ENCODE measurements at regions not wholly inside any gene's neighbourhood (a gene's known extent, or its start where the extent isn't known, plus 50 kb on each side); places are given as distances from the start of the nearest gene placed in this dataset.

DNA sequence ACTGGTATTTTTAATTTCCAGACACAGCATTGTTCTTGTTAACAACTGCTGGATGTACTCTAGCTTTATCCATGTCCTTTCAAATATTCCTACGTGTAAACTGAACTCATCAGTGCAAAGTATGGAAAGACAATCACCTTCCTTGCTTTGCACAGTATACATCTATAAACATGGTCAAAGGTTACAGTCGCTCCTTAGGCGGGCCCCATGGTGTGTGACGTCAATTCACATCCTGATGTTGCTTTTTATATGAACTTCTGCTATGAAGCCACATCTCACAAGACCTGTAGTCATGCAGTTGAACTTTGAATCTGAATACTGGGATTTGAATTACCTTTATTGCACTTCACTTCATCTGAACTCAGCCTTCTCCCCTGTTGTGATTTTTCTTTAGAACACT lies 447.6 kb upstream of the PSMD7 start:
- Histone ChIP-seq H3K9me3 (no peaks in the 10 kb centered on the region), H3F3A (replicated peaks; ENCODE audit: insufficient read depth) (no peaks in the 10 kb centered on the region), H3K4me1 (ENCODE audit: control insufficient read depth in 1 of 2, insufficient read depth in 2 of 2, low read depth in 1 of 2, low read length in 1 of 2) (no peaks in the 10 kb centered on the region), H2AFZ (ENCODE audit: low read depth) (no peak overlapping the region), H3K4me3 (ENCODE audit: low read depth in 2 of 2, low read length in 1 of 2) (no peak overlapping the region), H4K20me1 (ENCODE audit: insufficient read depth) (no peaks in the 10 kb centered on the region), H3K9ac (no peak overlapping the region), H3K9me2 (no peaks in the 10 kb centered on the region), H3K27ac (ENCODE audit: low read depth in 2 of 2, low read length in 1 of 2) (no peak overlapping the region), H3K27me3 (ENCODE audit: insufficient read depth) (no peaks in the 10 kb centered on the region), H3K79me2 (ENCODE audit: insufficient read depth) (no peaks in the 10 kb centered on the region), H3K36me3 (replicated peaks in 1 of 2; ENCODE audit: control insufficient read depth in 1 of 2, insufficient read depth in 2 of 2, low read length in 1 of 2) (no peaks in the 10 kb centered on the region), H3K4me2 (no peak overlapping the region)
- CTCF ChIA-PET, result interaction anchor here (1.0 kb wide), 1 partner anchor 107 kb away, joined by 3 read pairs; no protein-coding TSS in a partner anchor
- POLR2A ChIA-PET, result no interaction called here
- WGBS (ENCODE audit: low lambda C conversion rate), result 31% methylated on average over 4 of the region's 4 CpGs
- no peak for DNase-seq
- TF ChIP-seq YY1 (IDR thresholded peaks at IDR 0.05; ENCODE audit: low read depth) (no peak), SIN3A (IDR thresholded peaks at IDR 0.05; ENCODE audit: borderline replicate concordance, low read depth, low read length) (no peak), SMC3 (IDR thresholded peaks at IDR 0.05; ENCODE audit: low read depth, low read length) (no peak), JUND (IDR thresholded peaks at IDR 0.05) (no peak), FOXM1 (IDR thresholded peaks at IDR 0.05; ENCODE audit: low read depth) (no peak), RCOR1 (IDR thresholded peaks at IDR 0.05; ENCODE audit: low read length) (no peak), CHD2 (IDR thresholded peaks at IDR 0.05; ENCODE audit: low read length, partially characterized antibody) (no peak), RFX5 (IDR thresholded peaks at IDR 0.05; ENCODE audit: low read length) (no peak), RAD21 (IDR thresholded peaks at IDR 0.05; ENCODE audit: low read length) (no peak), POLR2AphosphoS5 (IDR thresholded peaks at IDR 0.05; ENCODE audit: low read depth, low read length) (no peak), GABPA (IDR thresholded peaks at IDR 0.05; ENCODE audit: low read depth) (no peak)
- TF ChIP-seq, protein P1, sequence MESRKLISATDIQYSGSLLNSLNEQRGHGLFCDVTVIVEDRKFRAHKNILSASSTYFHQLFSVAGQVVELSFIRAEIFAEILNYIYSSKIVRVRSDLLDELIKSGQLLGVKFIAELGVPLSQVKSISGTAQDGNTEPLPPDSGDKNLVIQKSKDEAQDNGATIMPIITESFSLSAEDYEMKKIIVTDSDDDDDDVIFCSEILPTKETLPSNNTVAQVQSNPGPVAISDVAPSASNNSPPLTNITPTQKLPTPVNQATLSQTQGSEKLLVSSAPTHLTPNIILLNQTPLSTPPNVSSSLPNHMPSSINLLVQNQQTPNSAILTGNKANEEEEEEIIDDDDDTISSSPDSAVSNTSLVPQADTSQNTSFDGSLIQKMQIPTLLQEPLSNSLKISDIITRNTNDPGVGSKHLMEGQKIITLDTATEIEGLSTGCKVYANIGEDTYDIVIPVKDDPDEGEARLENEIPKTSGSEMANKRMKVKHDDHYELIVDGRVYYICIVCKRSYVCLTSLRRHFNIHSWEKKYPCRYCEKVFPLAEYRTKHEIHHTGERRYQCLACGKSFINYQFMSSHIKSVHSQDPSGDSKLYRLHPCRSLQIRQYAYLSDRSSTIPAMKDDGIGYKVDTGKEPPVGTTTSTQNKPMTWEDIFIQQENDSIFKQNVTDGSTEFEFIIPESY (IDR thresholded peaks at IDR 0.05; ENCODE audit: borderline replicate concordance, low read depth), result no peak
- TF ChIP-seq, protein P2, sequence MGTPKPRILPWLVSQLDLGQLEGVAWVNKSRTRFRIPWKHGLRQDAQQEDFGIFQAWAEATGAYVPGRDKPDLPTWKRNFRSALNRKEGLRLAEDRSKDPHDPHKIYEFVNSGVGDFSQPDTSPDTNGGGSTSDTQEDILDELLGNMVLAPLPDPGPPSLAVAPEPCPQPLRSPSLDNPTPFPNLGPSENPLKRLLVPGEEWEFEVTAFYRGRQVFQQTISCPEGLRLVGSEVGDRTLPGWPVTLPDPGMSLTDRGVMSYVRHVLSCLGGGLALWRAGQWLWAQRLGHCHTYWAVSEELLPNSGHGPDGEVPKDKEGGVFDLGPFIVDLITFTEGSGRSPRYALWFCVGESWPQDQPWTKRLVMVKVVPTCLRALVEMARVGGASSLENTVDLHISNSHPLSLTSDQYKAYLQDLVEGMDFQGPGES (IDR thresholded peaks at IDR 0.05; ENCODE audit: low read depth, low read length), result no peak

DNA sequence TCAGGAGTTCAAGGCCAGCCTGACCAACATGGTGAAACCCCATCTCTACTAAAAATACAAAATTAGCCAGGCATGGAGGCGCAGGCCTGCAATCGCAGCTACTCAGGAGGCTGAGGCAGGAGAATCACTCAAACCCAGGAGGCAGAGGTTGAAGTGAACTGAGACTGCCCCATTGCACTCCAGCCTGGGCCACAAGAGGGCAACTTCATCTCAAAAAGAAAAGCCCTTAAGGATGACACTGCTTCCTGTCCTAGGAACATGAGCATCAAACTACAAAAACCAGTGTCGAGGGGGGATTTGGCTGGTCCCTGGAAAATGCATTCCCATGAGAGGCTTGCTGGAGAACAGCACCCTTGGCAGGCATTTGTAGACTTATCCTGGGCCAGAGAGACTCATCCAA lies 449.5 kb upstream of the PSMD7 start:
- WGBS (ENCODE audit: low lambda C conversion rate), result 26% methylated on average over 2 of the region's 3 CpGs
- Histone ChIP-seq H3K9me2 (no peaks in the 10 kb centered on the region), H3K9me3 (no peaks in the 10 kb centered on the region), H3K27ac (ENCODE audit: low read depth in 2 of 2, low read length in 1 of 2) (no peak overlapping the region), H3K4me1 (ENCODE audit: control insufficient read depth in 1 of 2, insufficient read depth in 2 of 2, low read depth in 1 of 2, low read length in 1 of 2) (no peaks in the 10 kb centered on the region), H3K4me2 (no peak overlapping the region), H3K27me3 (ENCODE audit: insufficient read depth) (no peaks in the 10 kb centered on the region), H3K36me3 (replicated peaks in 1 of 2; ENCODE audit: control insufficient read depth in 1 of 2, insufficient read depth in 2 of 2, low read length in 1 of 2) (no peaks in the 10 kb centered on the region), H4K20me1 (ENCODE audit: insufficient read depth) (no peaks in the 10 kb centered on the region), H3K79me2 (ENCODE audit: insufficient read depth) (no peaks in the 10 kb centered on the region), H3F3A (replicated peaks; ENCODE audit: insufficient read depth) (no peaks in the 10 kb centered on the region), H3K4me3 (ENCODE audit: low read depth in 2 of 2, low read length in 1 of 2) (no peak overlapping the region), H3K9ac (no peak overlapping the region), H2AFZ (ENCODE audit: low read depth) (no peak overlapping the region)
- DNase-seq, result no peak
- TF ChIP-seq MEF2A (IDR thresholded peaks at IDR 0.05; ENCODE audit: borderline replicate concordance, low read depth) (no peak), CHD2 (IDR thresholded peaks at IDR 0.05; ENCODE audit: low read length, partially characterized antibody) (no peak), FOXJ3 (CRISPR knock-in tag; IDR thresholded peaks at IDR 0.05) (no peak), TAF1 (IDR thresholded peaks at IDR 0.05; ENCODE audit: borderline replicate concordance, low read depth, low read length) (no peak), EZH2phosphoT487 (IDR thresholded peaks at IDR 0.05; ENCODE audit: borderline replicate concordance, low read depth) (no peak), SIN3A (IDR thresholded peaks at IDR 0.05; ENCODE audit: borderline replicate concordance, low read depth, low read length) (no peak), MXI1 (IDR thresholded peaks at IDR 0.05; ENCODE audit: low read depth, low read length) (no peak), SMC3 (IDR thresholded peaks at IDR 0.05; ENCODE audit: low read depth, low read length) (no peak), TCF12 (IDR thresholded peaks at IDR 0.05) (no peak), YY1 (IDR thresholded peaks at IDR 0.05; ENCODE audit: low read depth) (no peak), ELF1 (IDR thresholded peaks at IDR 0.05) (no peak), POLR2AphosphoS5 (IDR thresholded peaks at IDR 0.05; ENCODE audit: low read depth, low read length) (no peak)
- TF ChIP-seq, protein P2 (IDR thresholded peaks at IDR 0.05; ENCODE audit: low read depth, low read length), result no peak
- TF ChIP-seq, protein P3, sequence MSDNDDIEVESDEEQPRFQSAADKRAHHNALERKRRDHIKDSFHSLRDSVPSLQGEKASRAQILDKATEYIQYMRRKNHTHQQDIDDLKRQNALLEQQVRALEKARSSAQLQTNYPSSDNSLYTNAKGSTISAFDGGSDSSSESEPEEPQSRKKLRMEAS (IDR thresholded peaks at IDR 0.05; ENCODE audit: low read depth), result no peak
- POLR2A ChIA-PET, result no interaction called here
- CTCF ChIA-PET, result interaction anchor here (0.7 to 1.5 kb wide), 5 partner anchors 10 to 188 kb away, joined by 3 to 4 read pairs (median 3); no protein-coding TSS in a partner anchor

Data from SK-N-SH (cell line).